ENCODE measurements at regions not wholly inside any gene's neighbourhood (a gene's known extent, or its start where the extent isn't known, plus 50 kb on each side); places are given as distances from the start of the nearest gene placed in this dataset.

DNA sequence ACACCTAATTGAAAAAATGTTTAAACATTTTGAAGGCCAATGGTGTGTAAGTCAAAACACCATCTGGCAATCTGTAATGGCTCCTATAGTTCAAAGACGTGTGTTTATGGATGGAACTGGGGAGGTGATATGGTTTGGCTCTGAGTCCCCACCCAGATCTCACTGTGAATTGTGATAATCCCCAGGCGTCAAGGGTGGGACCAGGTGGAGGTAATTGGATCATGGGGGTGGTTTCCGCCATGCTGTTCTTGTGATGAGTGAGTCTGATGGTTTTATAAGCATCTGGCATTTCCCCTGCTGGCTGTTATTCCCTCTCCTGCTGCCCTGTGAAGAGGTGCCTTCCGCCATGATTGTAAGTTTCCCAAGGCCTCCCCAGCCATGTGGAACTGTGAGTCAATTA, 52.2 kb downstream of the ADRA2C start:
- DNase-seq (ENCODE audit: low read depth, low spot score): no peak

DNA sequence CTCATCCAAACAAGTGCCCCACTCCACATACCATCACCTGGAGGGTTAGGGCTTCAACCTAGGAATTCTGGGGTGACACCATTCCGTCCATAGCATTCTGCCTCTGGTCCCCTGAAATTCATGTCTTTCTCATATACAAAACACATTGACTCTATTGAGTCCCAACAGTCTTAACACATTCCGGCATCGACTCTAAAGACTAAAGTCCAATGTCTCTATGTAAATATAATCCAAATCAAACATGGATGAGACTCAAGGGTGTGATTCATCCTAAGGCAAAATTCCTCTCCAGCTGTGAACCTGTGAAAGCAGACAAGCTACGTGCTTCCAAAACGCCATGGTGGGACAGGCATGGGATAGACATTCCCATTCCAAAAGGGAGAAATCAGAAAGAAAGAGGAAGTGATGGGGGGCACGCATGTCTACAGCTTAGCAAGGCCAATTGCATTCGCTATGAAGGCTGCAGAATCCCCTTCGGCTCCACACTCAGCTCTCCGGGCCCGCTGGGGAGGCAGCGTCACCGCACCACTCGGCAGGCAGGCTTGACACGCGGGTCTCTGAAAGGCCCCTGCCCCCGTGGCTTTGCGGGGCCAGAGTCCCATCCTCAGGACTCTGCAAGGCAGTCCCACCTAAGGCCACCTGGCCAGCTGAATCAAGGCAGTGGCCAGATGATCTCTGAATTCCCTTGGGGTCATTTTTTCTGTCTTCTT, 53.2 kb downstream of the ADRA2C start:
- no peak for DNase-seq (ENCODE audit: low read depth, low spot score)

DNA sequence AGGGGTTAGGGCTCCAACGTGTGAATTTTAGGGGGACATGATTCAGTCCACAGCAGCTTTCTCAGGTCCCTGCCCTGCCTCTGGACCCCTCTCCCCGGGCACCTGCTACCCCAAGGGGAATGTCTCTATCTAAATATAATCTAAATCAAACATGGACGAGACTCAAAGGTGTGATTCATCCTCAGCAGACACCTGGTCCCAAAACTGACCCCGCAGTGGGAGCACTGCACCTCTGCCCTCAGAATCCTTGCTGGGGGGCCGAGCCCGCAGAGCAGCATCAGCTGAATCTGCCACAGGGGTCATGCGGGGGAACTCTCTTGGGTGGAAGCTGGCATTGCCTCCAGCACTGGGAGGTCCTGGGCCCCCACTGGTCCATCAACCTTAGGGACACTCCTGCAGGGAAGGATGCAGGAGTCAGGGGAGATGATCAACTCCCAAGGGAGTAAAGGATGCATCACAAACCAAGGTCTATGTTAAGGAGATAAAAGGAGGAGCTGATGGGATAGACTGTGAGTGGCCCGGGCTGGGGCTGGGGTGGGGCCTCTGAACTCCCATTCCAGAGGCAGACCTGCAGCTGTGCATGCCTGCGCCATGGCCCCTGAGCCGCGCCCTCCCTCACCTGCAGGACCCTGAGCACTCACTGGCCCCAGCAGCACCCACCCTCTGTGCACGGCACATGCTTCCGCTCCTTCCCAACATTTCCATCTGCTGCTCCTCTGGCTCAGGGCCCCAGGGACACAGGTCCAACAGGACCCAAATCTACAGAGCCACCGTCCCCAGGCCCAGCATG, 54.0 kb downstream of the ADRA2C start:
- DNase-seq (ENCODE audit: low read depth, low spot score): no peak

DNA sequence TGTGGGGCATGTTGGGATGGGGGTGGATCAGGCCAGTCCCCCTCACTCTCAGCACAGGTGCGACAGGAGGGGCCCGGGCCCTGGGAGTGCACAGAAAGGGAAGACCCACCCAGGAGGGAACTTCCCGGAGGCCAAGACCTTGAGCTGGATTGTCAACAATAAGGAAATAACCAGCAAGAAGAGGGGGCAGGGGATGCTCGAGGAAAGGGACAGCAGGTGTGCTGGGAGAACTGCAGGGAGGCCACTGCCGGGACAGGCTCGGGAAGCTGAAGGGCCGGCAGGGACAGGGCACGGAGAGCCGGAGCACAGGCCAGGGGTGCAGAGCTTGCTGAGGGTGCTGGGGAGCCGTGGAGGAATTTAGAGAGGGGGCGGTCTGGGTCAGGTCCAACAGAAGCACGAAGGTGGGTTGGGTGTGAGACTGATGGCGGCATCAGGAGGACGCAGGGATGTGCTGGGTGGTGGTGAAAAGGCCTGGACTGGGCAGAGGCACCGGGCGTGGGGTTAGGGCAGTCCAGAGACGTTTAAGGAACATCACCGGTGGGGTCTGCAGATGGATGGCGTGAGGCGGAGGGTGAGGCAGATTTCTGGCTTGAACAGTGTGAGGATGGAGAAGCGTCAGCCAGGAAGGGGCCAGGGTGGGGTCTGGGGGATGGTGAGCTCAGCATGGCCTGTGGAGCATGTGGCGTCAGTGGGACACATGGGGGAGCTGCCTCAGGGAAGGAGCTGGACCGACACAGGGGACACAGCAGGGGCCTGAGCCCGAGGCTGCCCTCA, 54.8 kb downstream of the ADRA2C start:
- DNase-seq (ENCODE audit: low read depth, low spot score): no peak

DNA sequence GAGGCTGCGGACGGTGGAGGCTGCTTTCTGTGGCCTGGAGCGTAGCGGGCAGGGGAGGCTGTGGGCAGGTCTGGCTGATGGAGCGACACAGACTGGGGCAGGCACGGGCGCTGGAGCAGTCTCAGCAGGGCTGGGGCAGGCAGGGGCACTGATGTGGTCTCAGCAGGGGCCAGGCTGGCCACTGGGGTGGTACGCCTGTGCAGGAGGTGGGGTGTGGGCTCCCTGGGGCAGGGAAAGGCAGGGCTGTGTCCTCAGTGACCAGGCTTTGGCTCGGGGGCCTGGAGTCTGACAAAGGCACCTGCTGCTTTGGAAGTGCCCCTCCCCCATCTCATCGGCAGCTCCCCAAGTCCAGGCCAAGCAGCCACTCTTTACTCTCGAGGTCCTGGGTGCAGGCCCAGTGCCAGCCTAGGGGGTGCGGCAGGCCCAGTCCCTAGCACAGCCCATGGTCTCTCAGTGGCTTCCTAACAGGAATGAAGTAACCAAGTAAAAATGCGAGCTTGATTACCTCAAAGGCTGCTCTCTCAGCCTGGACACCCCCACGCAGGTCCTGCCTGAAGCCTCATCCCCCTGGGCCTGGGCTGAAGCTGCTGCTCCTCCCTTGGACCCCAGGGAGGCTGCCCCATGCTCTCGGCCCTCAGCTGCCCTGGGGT, 55.5 kb downstream of the ADRA2C start:
- DNase-seq (ENCODE audit: low read depth, low spot score): no peak

DNA sequence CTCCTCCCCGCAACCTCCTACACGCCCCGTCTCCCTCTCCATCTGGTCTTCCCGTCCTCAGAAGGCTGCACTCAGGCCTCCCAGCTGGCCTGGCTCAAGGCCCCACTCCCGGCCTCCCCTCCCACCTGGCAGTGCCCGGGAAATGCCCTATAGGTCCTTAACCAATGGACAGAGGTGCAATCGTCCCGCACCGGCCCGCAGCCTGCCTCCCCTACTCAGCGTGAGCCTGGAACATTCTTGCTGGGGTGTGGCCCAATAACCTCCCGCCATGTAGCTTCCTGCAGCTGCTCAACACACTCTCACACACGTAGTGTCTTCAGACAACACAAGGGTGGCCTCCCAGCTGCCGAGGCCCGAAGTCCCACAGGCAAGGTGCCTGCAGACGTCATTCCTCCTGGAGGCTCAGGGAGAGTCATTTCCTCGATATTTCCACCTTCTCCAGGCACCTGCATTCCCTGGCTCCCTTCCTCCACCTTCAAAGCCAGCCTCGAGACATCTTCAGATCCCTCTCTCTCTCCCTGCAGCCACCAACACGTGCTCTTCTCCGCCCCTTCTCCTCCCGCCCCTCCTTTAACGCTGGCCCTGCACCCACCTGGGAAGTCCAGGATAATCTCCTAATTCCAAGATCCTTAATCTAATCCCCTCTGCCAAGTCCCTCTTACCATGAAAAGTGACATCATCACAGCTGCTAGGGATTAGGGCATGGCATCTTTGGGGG, 56.2 kb downstream of the ADRA2C start:
- DNase-seq (ENCODE audit: low read depth, low spot score): no peak

DNA sequence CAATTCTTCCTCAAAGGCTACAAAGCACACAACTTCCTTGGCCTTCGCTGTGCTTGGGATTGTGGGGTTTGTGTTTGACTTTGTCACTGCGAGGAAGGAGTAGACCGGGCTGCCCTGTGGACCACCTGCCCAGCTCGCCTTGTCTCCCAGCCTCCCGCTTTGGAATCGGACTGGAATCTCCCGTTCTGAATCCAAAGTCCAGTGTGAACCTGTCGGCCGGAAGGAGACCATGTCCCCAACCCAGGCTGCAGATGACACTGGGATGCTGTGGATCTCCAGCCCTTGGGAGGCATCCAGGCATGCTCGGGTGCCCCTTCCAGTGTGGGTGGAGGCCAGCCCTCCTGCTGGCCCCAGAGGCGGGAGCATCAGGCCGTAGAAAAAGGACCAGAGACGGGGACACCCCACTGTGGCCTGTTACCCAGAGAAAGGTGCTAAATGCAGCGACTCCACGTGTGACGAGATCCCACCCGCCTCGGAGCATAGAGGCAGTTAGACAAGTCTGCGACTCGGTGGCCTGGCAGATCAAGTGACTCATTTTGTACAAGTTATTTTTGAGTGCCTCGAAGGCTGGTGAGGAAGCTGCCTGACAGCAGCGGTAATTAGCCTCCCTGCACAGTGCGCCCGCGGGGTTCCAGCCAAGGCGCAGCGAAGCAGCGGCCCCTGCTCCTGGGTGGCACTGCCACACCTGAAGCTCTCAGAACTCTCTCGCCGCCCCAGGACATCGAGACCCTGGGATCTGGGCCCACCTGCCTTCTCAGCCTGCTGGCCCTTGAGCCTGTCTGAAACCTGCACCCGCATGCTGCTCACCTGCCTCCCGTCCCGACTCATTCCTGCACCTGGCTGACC, 57.5 kb downstream of the ADRA2C start:
- DNase-seq (ENCODE audit: low read depth, low spot score): no peak

DNA sequence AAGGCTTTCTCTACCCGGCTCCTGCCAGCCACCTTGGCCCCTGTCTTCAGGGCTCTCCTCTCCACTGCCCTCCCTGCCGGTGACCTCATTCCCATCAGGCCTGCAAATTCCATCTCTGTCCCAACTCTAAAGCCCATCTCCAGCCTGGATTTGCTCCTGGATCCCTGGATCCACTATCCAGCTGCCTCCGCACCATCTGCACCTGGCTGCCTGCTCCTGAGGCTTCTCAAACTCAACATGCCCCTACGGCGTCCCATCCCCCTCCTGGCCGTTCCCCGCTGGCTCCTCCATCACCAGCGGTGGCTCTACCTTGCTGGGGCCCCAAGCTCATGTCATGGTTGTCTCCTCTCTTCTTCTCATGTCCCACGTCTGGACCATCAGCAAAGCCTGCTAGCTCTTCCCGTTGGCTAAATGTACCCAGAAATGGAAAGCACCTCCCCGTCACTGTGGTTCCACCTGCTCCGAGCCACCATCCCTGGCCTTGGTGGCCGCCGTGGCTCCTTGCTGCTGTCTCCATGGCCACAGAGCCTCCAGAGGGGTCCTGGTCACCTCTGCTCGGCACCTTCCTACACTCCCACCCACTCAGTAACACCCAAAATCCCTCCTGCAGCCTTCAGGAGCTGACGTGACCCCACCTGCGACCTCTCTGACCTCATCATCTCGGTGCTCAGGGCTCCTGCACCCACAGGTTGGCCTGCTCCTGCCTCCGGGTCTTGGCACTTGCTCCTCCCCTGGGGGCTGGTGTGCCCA, 58.5 kb downstream of the ADRA2C start:
- DNase-seq (ENCODE audit: low read depth, low spot score): no peak

DNA sequence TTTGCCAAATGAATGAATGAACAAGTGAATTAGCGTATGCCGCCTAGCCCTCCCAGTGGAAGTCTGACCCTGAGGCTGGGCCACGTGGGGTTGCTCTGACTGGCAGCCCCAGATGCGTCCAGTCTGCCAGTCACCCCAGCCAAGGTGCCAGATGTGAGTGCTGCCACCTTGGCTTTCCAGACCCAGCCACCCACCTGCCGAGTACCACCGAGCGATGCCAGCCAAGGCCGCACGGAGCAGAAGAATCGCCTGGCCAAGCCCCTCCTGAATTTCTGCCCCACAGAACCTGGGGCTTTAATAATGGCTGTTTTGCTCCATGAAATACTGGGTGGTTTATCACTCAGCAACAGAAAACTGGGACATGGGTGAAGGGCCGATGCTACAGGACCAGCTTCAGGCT, 59.3 kb downstream of the ADRA2C start:
- DNase-seq (ENCODE audit: low read depth, low spot score): no peak

DNA sequence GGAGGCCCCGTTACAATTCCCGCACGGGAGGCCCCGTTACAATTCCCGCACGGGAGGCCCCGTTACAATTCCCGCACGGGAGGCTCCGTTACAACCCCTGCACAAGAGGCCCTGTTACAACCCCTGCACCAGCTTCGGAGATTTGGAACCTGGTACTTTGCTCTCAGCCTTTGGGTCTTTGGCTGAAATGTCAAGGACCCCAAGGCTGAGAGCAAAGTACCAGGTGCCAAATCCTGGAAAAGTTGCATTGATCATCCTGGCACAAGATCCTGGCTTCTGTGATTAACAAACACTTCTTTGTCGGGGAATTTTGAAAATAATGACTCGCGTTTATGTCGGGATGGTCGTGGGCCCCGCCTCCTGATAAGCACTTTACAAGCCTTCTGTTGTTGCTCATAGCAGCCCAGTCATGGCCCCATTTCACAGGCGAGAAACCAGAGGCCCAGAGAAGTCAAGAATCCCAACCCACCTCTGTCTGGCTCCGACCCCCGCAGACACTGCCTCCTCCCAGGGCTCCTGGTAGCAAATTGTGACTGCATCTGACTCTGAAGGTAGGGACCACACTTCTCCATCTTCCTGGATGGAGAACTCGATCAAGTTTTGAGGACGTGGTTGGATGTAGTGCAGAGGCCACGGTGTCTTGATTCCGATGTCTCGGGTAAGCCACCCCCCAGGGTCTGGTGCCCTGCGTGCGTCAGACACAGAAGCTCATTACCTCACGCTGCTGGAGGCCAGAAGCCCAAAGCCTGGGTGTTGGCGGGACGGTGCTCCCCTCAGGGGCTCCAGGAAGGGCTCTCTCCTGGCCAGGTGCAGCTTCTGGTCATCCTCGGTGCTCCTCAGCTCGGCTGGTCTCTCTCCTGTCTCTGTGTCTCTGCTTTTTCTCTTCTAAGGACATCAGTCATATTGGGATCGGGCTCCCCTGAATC, 60.3 kb downstream of the ADRA2C start:
- no peak for DNase-seq (ENCODE audit: low read depth, low spot score)

DNA sequence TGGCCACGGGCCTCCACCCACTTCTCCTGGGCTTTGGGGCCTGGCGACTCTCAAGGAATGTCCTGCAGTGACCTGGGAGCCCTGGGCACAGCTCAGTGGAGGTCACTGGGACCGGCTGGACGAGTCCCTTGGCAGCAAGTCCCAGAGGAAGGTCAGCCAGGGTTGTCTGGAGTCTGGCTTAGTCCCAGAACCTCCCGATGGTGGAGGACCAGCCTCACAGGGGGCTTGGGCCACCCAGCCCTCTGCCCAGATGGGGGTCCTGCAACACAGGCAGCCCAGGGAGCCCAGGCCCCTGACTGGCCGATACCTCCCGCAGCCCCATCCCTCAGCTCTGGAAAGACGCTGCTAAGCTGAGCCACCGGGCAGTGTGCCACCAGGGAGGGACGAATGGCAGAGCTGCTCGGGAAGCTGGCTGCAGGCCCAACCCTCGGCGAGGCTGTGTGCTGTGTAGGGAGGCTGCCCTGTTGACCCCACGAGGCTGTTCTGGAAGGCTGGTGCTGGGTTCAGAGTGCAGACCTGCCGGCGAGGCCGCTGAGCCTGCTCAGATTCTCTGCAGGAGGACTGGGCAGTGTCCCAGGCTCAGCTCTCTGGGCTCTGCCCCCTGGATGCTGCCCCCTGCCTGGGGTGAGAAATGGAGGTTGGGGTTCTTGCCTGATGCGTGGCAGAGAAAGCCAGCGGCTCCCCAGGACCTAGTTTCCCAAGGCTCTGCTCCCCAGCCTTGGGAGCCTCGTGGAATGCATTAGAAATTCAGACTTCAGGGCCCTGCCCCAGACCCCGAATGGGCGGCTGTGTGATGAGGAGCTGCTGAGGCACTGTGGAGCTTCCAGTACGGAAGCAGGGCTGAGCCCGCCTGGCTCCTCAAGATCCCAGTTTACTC, 61.7 kb downstream of the ADRA2C start:
- no peak for DNase-seq (ENCODE audit: low read depth, low spot score)

DNA sequence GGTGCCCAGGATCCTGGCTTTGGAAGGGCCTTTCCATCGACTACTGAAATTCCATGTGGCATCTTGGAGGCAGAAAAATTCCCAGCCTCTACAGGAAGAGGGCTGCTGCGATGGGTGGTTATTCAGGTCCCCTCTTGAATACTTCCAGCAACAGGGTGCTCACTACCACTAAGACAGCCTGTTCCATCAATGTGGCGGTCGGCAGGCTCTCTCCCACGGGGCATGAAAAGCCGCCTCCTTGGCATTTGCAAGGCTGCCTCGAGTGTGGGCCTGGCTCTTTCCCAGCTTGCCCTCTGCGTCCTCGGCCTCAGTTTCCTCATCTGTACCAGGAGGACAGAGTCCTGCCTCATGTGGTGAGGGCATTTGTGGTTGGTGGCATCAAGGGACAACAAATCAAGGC, 62.4 kb downstream of the ADRA2C start:
- DNase-seq (ENCODE audit: low read depth, low spot score): no peak

DNA sequence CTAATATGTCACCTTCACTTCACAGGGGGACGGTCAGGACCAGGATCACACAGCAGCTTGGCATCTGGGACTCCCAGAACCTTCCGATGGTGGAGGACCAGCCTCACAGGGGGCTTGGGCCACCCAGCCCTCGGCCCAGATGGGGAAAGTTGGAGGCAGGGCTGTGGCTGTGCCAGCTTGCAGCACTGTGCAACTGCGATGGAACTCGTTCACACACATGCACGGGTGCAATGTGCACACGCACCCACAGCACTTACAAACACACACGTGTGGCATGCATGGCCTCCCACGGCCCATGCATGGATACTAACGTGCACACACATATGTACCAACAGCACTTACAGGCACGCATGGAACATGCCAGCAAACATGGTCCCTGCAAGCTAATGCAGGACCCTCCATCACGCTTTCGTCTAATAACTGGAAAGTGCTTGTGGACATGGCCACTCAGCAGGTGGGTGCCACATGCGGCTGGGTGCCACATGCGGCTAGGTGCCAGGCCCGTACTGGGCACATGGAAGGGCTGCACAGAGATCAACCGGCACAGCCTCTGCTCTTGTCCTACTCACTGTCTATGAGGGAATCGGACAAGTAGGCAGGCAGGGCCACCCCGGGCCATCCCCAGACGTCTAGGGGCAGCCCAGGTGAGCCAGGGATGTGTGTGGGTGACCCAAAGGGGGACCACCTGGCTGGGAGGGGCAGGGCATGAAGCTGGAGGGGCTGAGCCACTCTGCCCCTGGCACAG, 63.2 kb downstream of the ADRA2C start:
- no peak for DNase-seq (ENCODE audit: low read depth, low spot score)

DNA sequence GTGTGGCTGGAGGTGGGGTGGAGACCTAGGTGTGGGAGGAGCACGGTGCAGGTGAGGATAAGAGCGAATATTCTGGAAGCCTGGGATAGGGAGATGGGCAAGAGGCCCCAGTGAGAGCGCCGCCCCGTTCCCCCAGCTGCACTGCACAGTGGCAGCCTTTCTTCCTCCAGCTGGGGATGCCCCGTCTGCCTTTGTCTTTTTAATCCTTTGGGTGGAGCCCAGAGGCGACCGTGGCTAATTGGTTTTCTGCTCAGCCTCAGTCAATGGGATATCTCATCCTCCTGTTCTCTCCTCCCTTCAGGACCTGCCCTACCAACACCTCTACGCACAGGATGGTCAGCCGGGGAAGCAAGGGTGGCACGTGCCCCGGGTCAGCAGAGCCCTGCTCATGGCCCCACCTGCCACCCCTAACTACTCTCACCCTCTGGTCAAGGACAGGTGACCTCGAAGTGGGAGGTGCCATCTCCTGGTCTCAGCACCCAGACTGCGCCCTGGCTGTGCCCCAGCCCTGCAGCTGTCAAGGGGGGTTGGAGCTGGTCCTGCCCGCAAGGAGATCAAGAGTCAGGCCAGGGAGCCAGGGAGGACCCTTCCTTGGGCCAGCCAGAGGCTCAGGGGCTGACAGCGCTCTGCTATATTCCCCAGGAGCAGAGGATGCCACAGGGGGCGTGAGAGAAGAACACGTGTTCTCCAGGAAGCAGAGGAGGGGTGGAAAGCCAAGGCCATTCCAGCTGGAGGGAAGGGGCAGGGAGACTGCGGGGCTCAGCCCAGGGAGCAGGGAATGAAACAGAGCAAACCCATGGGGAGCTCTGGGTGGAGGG, 64.0 kb downstream of the ADRA2C start:
- no peak for DNase-seq (ENCODE audit: low read depth, low spot score)

DNA sequence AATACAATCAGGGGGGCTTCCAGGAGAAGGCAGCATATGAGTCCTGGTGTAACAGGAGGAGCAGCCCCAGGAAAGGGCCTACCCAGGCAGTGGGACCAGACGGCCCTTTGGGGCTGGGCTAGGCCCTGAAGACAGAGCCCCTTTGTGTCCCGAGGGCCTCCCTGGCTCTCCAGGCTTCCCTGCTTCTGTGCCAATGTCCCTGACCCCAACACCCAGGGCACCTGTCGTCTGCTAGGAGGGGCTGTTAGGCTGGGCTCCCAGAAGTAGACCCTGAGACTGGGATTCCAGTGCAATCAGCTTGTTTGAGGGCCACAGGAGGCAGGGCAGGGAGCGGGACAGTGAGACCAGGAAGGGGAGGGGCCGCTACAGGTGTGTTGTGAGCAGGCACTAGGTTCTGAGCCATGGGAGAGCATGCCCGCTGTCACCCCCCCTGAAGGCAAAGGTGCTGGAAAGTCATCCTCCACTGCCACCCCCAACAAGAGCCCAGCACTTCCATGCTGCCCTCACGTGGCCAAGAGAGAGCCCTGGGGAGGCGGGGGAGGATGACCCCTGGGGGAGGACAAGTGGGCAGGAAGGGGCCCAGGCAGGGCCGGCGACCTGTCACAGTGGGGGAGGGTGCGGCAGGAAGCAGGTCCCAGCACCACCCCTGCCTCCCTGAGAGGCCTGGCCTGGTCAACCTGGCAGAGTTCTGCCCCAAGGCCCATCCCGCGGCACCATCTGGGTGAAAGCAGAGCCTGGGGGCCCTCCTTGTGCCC, 64.8 kb downstream of the ADRA2C start:
- DNase-seq (ENCODE audit: low read depth, low spot score): no peak

All from brain pericyte (primary cell).